ENCODE measurements at regions not wholly inside any gene's neighbourhood (a gene's known extent, or its start where the extent isn't known, plus 50 kb on each side); places are given as distances from the start of the nearest gene placed in this dataset.

DNA sequence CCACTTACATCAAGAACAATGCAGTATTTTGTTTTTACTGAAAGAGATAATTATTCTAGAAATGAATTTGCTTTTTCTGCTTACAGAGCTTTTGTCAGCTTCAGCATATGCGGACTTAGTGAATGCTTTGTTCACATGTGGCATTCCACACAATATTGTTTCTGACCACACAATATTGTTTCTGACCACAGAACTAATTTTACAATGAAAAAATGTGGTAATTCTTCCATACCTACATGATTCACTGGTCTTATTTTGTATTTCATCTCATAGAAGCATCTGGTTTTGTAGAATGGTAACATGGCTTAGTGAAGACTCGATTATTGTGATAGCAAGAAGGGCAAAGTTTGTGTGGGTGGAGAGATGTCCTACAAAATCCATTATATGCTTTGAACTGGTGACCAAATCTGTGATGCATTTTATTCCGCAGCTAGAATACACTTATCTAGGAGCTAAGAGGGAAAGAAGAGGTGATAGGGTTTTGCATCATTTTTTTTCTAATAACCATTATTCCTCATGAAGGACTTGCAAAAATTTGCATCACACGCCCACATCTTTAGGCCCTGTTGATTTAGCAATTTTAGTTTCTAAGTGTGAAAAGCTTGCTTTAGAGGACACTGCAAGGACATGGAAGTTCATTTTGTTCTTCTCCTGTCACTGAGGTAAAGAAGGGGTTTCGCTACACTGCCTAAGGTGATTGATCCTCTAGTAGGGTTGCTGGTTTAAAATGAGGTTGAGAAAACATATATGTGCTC, 75.3 kb downstream of the HLX start:
- TF ChIP-seq, protein P1, sequence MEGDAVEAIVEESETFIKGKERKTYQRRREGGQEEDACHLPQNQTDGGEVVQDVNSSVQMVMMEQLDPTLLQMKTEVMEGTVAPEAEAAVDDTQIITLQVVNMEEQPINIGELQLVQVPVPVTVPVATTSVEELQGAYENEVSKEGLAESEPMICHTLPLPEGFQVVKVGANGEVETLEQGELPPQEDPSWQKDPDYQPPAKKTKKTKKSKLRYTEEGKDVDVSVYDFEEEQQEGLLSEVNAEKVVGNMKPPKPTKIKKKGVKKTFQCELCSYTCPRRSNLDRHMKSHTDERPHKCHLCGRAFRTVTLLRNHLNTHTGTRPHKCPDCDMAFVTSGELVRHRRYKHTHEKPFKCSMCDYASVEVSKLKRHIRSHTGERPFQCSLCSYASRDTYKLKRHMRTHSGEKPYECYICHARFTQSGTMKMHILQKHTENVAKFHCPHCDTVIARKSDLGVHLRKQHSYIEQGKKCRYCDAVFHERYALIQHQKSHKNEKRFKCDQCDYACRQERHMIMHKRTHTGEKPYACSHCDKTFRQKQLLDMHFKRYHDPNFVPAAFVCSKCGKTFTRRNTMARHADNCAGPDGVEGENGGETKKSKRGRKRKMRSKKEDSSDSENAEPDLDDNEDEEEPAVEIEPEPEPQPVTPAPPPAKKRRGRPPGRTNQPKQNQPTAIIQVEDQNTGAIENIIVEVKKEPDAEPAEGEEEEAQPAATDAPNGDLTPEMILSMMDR (IDR thresholded peaks at IDR 0.05; ENCODE audit: low read length): no peak
- no peak for TF ChIP-seq EZH2 (IDR thresholded peaks at IDR 0.05; ENCODE audit: borderline replicate concordance, low read length)
